Thyroid gland (tissue), 4 donors: ENCODE measurements at regions not wholly inside any gene's neighbourhood (a gene's known extent, or its start where the extent isn't known, plus 50 kb on each side); places are given as distances from the start of the nearest gene placed in this dataset.

ENCODE experiments used
- DNase-seq, 2 donors: peaks; one replicate each; pipeline ENCODE4 v3.0.0-alpha.2; 2019
- H3K27ac ChIP-seq, 3 donors: fragments of 200-600 bp; sonication (generic); 1 replicate in 2 of 3; 2 replicates in 1 of 3; pipeline ENCODE4 v1.5.1; 2016 to 2019; ENCODE audit warnings: mild to moderate bottlenecking in 1 of 3, moderate library complexity in 1 of 3
- H3K27me3 ChIP-seq: fragments of 200-600 bp; sonication (generic); one replicate; pipeline ENCODE4 v1.5.1; 2019
- H3K36me3 ChIP-seq, 2 donors: fragments of 200-600 bp; sonication (generic); one replicate each; pipeline ENCODE4 v1.5.1; 2016 to 2019
- H3K4me1 ChIP-seq, 2 donors: fragments of 200-600 bp; sonication (generic); one replicate each; pipeline ENCODE4 v1.5.1; 2017 to 2019
- H3K4me3 ChIP-seq, 3 donors: fragments of 200-600 bp; sonication (generic); replicated peaks in 1 of 3; 1 replicate in 2 of 3; 2 replicates in 1 of 3; pipeline ENCODE4 v1.5.1; 2016; ENCODE audit warnings: mild to moderate bottlenecking in 1 of 3
- H3K9me3 ChIP-seq: fragments of 200-600 bp; sonication (generic); one replicate; pipeline ENCODE4 v1.5.1; 2017
- CTCF ChIP-seq, 6 experiments: fragments of 200-600 bp in 3 of 6; fragments of 450-650 bp in 3 of 6; sonication (generic) in 3 of 6; IDR thresholded peaks; one replicate each; pipeline ENCODE4 v1.5.1; 2016 to 2019; ENCODE audit warnings: antibody characterized with exemption in 6 of 6, mild to moderate bottlenecking in 2 of 6, inconsistent platforms in 1 of 6, moderate library complexity in 1 of 6
- POLR2A ChIP-seq, 2 donors: fragments of 450-650 bp; IDR thresholded peaks; one replicate each; pipeline ENCODE4 v1.6.1; 2017; ENCODE audit warnings: antibody characterized with exemption in 2 of 2, mild to moderate bottlenecking in 2 of 2, moderate library complexity in 1 of 2
- WGBS, 2 donors: methylation state at CpG; one replicate each; pipeline ENCODE4 v1.1.5; 2017; 5-methylcytosine and 5-hydroxymethylcytosine counted together
- intact Hi-C: fragments of 100-400 bp; cut with DNase I; formaldehyde crosslinking; loops from one replicate; pipeline ENCODE4 v1.15.1; 2023

- DNase-seq: peak; percentile 59 to 68
- intact Hi-C loops: no loop called here
- TF ChIP-seq CTCF (IDR thresholded peaks at IDR 0.05): no peak
- no peak for TF ChIP-seq POLR2A (IDR thresholded peaks at IDR 0.05)
- H3K27ac ChIP-seq: peak overlapping the region in 2 of 3 donors; percentile 0 to 29
- WGBS, 2 donors: 48 to 54% methylated on average over 9 to 10 of the region's 12 CpGs
- H3K9me3 ChIP-seq: no peaks in the 10 kb centered on the region
- H3K4me1 ChIP-seq: peaks cover 0 to 11% of the 10 kb centered on the region in 2 donors
- H3K36me3 ChIP-seq: no peaks in the 10 kb centered on the region
- no peaks in the 10 kb centered on the region for H3K27me3 ChIP-seq
- no peak overlapping the region for H3K4me3 ChIP-seq
Observed at GRCh38 chr5:82347201-82347865, 69.2 kb upstream of the RPS23 start.

GRCh38 chr5:82346399-82347165, 68.4 kb upstream of the RPS23 start:
- no peak for TF ChIP-seq CTCF (IDR thresholded peaks at IDR 0.05)
- TF ChIP-seq POLR2A (IDR thresholded peaks at IDR 0.05): no peak
- Histone ChIP-seq H3K4me1 (peaks cover 0 to 11% of the 10 kb centered on the region in 2 donors), H3K36me3 (no peaks in the 10 kb centered on the region), H3K27ac (peak overlapping the region in 2 of 3 donors; percentile 0 to 29), H3K4me3 (no peak overlapping the region), H3K9me3 (no peaks in the 10 kb centered on the region), H3K27me3 (no peaks in the 10 kb centered on the region)
- peak; percentile 5 to 8 for DNase-seq
- 75 to 86% methylated on average over 10 of the region's 10 CpGs for WGBS, 2 donors
- intact Hi-C loops: no loop called here

GRCh38 chr5:82345108-82345507, 67.0 kb upstream of the RPS23 start:
- no peak for TF ChIP-seq POLR2A (IDR thresholded peaks at IDR 0.05)
- no peak for TF ChIP-seq CTCF (IDR thresholded peaks at IDR 0.05)
- no peak for DNase-seq
- Histone ChIP-seq H3K4me3 (no peak overlapping the region), H3K4me1 (peaks cover 0 to 11% of the 10 kb centered on the region in 2 donors), H3K36me3 (no peaks in the 10 kb centered on the region), H3K9me3 (no peaks in the 10 kb centered on the region), H3K27me3 (no peaks in the 10 kb centered on the region), H3K27ac (no peak overlapping the region)
- intact Hi-C loops: no loop called here
- WGBS, 2 donors: 93 to 94% methylated on average over 3 of the region's 3 CpGs

GRCh38 chr5:82341325-82341724, 63.2 kb upstream of the RPS23 start:
- Histone ChIP-seq H3K36me3 (no peaks in the 10 kb centered on the region), H3K4me3 (no peak overlapping the region), H3K9me3 (no peaks in the 10 kb centered on the region), H3K27me3 (no peaks in the 10 kb centered on the region), H3K4me1 (no peaks in the 10 kb centered on the region), H3K27ac (no peak overlapping the region)
- 96 to 97% methylated on average over 1 of the region's 1 CpG for WGBS, 2 donors
- intact Hi-C loops: no loop called here
- no peak for DNase-seq
- TF ChIP-seq CTCF (IDR thresholded peaks at IDR 0.05) (no peak), POLR2A (IDR thresholded peaks at IDR 0.05) (no peak)

GRCh38 chr5:82340799-82341198, 62.6 kb upstream of the RPS23 start:
- no peak for TF ChIP-seq CTCF (IDR thresholded peaks at IDR 0.05)
- TF ChIP-seq POLR2A (IDR thresholded peaks at IDR 0.05): no peak
- Histone ChIP-seq H3K9me3 (no peaks in the 10 kb centered on the region), H3K36me3 (no peaks in the 10 kb centered on the region), H3K27me3 (no peaks in the 10 kb centered on the region), H3K4me3 (no peak overlapping the region), H3K27ac (no peak overlapping the region), H3K4me1 (no peaks in the 10 kb centered on the region)
- no peak for DNase-seq
- intact Hi-C loops: no loop called here
- WGBS, 2 donors: 85 to 93% methylated on average over 5 of the region's 5 CpGs
